AG20443 (cell line): ENCODE measurements at regions not wholly inside any gene's neighbourhood (a gene's known extent, or its start where the extent isn't known, plus 50 kb on each side); places are given as distances from the start of the nearest gene placed in this dataset.
"Not testable (repeated sequence)": the region's sequence is repeated elsewhere in the genome, so short reads cannot be mapped to it uniquely, and the experiment has no call there.

Source experiments
- DNase-seq: peaks from one replicate; pipeline ENCODE4 v3.0.0; 2012; ENCODE audit warnings: low spot score, mixed read lengths

- no peak for DNase-seq
These were observed 1016.5 kb upstream of the FOXG1 start for GRCh38 chr14:27750114-27750513.

- DNase-seq = not testable (repeated sequence)
These were observed 1008.9 kb upstream of the FOXG1 start for GRCh38 chr14:27757642-27758041.

- DNase-seq = not testable (repeated sequence)
These were observed 1006.2 kb upstream of the FOXG1 start for GRCh38 chr14:27760367-27760766.

GRCh38 chr14:27799066-27800028 is 967.2 kb upstream of the FOXG1 start:
- not testable (repeated sequence) for DNase-seq

- DNase-seq = not testable (repeated sequence)
These were observed 948.7 kb upstream of the FOXG1 start for GRCh38 chr14:27817746-27818430.

- DNase-seq = not testable (repeated sequence)
These were observed 940.4 kb upstream of the FOXG1 start for GRCh38 chr14:27826149-27826548.

- not testable (repeated sequence) for DNase-seq
These were observed 934.6 kb upstream of the FOXG1 start for GRCh38 chr14:27831978-27832377.

GRCh38 chr14:27833001-27833400 is 933.6 kb upstream of the FOXG1 start:
- not testable (repeated sequence) for DNase-seq

- no peak for DNase-seq
These were observed 930.2 kb upstream of the FOXG1 start for GRCh38 chr14:27836386-27836785.

- DNase-seq = no peak
These were observed 921.2 kb upstream of the FOXG1 start for GRCh38 chr14:27845241-27845850.

GRCh38 chr14:27845902-27846301 is 920.7 kb upstream of the FOXG1 start:
- DNase-seq = no peak

- not testable (repeated sequence) for DNase-seq
These were observed 919.1 kb upstream of the FOXG1 start for GRCh38 chr14:27847480-27847879.

- DNase-seq = not testable (repeated sequence)
These were observed 917.4 kb upstream of the FOXG1 start for GRCh38 chr14:27849193-27849592.

GRCh38 chr14:27862684-27863083 is 903.9 kb upstream of the FOXG1 start:
- no peak for DNase-seq

GRCh38 chr14:27863166-27863565 is 903.4 kb upstream of the FOXG1 start:
- DNase-seq = no peak

- DNase-seq = no peak
These were observed 885.5 kb upstream of the FOXG1 start for GRCh38 chr14:27881063-27881462.

GRCh38 chr14:27881646-27882045 is 884.9 kb upstream of the FOXG1 start:
- no peak for DNase-seq

- no peak for DNase-seq
These were observed 880.3 kb upstream of the FOXG1 start for GRCh38 chr14:27886256-27886655.

- DNase-seq = no peak
These were observed 876.3 kb upstream of the FOXG1 start for GRCh38 chr14:27890259-27890658.

GRCh38 chr14:27908484-27908883 is 858.1 kb upstream of the FOXG1 start:
- not testable (repeated sequence) for DNase-seq

GRCh38 chr14:27916326-27916725 is 850.3 kb upstream of the FOXG1 start:
- no peak for DNase-seq

GRCh38 chr14:27917896-27918295 is 848.7 kb upstream of the FOXG1 start:
- no peak for DNase-seq

- no peak for DNase-seq
These were observed 839.1 kb upstream of the FOXG1 start for GRCh38 chr14:27927519-27927918.
